M059J (cell line): ENCODE measurements at regions not wholly inside any gene's neighbourhood (a gene's known extent, or its start where the extent isn't known, plus 50 kb on each side); places are given as distances from the start of the nearest gene placed in this dataset.
A peak's percentile ranks its signal among the peaks of the same experiment; 100 is the strongest.

ENCODE experiments used
- DNase-seq: peaks from one replicate; pipeline ENCODE4 v3.0.0-alpha.2; 2012; ENCODE audit warnings: low read depth

DNA sequence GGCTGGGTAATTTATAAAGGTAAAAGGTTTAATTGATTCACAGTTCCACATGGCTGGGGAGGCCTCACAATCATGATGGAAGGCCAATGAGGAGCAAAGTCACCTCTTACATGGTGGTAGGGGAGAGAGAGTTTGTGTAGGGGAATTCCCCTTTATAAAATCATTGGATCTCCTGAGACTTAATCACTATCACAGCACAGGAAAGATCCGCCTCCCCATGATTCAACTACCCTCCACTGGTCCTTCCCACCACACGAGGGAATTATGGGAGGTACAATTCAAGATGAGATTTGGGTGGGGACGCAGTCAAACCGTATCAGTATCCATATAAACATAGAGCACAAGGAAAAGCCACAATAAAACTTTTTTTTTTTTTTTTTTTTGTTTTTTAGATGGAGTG, 172.6 kb upstream of the PIEZO2 start:
- peak; percentile 73 for DNase-seq

- DNase-seq: peak; percentile 97
These were observed 171.6 kb upstream of the PIEZO2 start for GRCh38 chr18:11320986-11321385.

DNA sequence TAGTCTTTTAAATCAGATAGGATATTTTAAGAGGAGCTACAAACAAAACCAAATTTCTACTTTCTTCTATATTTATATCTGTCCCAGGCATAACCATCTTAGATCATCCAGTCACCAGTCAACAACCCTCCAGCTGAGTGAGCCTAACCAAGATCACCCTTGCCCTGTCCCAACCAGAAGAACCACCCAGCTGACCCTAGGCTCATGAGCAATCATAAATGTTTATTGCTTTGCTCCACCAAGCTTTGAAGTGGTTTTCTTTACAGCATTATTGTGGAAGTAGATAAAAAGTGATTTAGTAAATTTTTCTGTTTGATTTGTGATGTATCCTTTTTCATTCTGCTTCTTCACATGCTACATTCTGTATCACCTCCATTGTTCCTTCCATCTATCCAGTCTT, 167.2 kb upstream of the PIEZO2 start:
- peak; percentile 79 for DNase-seq

GRCh38 chr18:11310476-11311086, 161.2 kb upstream of the PIEZO2 start:
- DNase-seq: peak; percentile 65

- DNase-seq: peak; percentile 83
These were observed 159.8 kb upstream of the PIEZO2 start for GRCh38 chr18:11309172-11309571.

- peak; percentile 92 for DNase-seq
These were observed 159.1 kb upstream of the PIEZO2 start for GRCh38 chr18:11308499-11308898.

DNA sequence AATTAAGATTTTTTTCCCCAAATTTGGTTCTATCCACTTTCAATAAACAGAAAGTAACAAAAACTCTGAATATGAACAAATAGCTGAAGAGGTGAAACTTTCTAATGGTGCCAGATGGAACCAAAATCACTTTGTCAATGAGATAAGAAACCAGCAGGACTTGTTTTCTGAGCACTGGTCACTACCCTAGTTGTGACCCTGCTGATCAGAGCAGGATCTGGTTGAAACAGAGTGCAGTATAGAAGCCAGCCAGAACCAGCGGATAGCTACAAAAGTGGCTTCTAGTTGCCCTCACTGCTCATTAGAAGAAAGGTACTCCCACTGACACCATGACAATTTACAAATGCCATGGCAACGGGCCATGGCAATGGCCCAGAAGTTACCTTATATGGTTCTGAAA, 158.3 kb upstream of the PIEZO2 start:
- peak; percentile 52 for DNase-seq

DNA sequence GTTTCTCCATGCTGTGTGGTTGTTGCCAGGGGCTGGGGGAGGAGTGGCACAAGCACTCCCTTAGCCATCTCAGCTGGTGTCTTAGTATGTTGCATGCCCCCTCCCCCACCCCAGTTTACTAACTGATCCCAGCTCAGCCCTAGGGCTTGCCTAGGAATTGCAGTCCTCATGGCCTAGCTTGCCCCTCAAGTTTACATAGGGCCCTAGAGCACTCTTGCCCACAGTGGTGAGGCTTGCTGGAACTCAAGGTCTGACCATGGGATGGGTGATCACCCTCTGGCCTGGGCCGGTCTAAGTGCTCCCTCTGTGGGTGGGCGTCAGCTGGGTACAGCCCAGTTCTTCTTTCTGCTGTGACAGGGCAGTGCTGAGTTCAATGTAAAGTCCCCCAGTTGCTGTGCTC, 156.1 kb upstream of the PIEZO2 start:
- no peak for DNase-seq

DNA sequence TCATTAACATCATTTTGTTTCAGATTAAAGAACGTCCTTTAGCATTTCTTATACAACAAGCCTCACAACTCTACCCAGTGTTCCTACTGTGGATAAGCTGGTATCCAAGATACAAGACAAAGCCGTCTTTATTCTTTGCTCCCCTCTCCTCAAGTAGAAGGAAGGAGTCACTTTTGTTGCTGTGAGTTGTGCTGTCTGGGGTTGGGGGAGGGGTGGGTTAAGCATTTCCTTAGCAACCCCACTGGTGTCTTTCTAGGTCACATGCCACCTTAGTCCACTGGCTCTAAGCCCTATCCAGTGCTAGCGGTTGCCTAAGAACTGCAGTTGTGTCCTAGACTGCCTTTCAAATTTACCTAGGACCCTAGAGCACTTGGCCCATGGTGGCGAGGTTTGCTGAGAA, 155.6 kb upstream of the PIEZO2 start:
- no peak for DNase-seq

DNA sequence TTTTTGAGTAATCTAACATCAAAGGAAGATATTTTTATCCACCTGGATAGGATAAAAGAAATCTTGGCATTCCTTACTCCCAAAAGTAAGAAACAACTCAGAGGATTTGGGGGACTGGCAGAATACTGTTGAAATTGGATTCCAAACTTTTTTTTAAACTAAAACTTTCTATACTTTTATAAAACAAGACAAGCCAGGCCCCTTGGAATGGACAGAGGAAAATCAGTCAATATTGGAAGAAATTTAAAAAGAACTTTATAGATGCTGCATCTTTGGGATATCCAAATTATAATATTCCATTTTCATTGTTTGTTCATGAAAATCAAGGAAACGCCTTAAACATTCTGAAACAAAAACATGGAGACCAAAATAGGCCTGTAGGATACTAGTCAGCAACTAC, 147.6 kb upstream of the PIEZO2 start:
- DNase-seq: no peak

DNA sequence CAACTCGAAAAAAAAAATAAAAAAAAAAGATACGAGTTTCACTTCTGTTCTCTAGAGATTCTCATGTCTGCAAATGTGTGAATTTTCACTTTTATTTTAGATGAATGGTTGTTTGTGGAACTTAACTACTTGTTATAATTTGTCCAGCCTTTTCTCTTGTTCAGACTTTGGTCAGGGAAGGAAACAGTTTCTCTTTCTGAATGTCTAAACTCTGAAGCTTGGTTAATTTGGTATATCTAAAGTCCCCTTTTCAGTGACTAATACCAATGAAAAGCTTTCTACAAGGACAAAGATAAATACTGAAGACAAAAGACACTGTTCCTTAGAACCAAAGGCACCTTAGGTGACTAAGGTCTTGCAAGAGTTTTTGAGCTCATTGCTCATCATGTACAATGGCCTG, 144.4 kb upstream of the PIEZO2 start:
- DNase-seq: no peak

DNA sequence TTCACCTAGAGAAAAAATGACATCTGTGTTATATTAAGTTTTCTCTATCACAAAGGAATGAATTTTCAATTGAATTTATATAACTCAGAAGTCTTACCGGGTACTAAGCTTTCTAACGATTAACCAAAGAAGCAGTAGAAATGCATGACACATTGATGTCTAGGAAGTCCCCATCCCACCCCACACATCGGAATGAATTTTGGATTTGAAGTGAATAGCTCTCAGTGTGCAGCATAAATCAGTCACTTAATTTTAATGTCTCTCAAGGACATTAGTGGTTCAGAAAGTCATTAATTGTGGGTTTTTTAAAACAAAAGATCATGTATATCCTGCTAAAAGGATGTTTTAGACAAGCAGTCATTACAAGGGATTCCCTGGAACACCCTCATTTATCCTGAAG, 141.4 kb upstream of the PIEZO2 start:
- DNase-seq: no peak

DNA sequence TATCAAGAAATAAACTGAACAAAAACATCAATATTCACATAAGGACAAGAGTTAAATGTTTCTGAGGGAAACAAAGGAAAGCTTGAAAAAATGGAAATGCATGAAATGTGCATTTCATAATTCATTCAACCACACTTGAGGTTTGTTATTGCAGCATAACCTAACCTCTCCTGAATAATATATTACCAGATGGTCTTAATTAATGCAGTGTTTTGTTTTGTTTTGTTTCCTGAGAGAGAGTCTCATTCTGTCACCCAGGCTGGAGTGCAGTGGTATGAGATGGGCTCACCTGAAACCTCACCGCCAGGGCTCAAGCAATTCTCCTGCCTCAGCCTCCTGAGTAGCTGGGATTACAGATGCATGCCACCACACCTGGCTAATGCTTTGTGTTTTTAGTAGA, 139.9 kb upstream of the PIEZO2 start:
- no peak for DNase-seq

DNA sequence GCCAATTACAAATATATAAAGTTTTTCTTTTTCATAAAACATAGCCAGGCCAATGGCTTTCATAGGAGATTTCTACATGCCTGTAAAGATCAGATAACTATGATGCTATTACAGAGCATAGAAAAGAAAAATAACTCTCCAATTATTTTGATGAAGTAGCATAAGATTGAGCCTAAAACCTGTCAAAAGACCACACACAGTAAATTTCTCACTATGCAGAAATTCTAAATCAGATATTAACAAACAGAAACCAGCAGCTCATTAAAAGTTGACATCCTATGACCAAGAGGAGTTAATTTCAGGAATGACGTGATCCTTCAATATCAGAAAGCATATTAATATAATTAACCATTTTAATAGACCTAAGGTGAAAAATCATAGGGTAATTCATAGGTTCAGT, 139.0 kb upstream of the PIEZO2 start:
- no peak for DNase-seq

- no peak for DNase-seq
These were observed 137.1 kb upstream of the PIEZO2 start for GRCh38 chr18:11286431-11286830.

DNA sequence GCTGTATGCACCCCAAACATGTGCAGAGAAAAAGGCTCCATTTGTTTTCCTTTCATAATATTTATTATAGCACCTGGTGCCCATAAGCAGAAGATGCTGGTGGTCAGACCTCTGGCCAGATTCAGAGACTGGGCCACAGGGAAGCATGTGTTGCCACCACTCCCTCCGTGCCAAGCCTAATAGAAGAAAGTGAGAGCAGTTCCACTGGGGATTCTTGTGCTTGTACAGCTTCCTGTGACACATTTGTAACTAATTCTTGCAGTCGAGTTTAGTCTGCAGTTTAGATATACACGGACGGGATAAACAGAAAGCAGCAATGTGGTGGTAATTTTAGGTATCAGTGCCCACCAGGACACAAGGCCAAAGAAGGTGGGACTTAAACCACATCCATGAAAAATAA, 135.4 kb upstream of the PIEZO2 start:
- no peak for DNase-seq

- no peak for DNase-seq
These were observed 135.0 kb upstream of the PIEZO2 start for GRCh38 chr18:11284349-11284748.

DNA sequence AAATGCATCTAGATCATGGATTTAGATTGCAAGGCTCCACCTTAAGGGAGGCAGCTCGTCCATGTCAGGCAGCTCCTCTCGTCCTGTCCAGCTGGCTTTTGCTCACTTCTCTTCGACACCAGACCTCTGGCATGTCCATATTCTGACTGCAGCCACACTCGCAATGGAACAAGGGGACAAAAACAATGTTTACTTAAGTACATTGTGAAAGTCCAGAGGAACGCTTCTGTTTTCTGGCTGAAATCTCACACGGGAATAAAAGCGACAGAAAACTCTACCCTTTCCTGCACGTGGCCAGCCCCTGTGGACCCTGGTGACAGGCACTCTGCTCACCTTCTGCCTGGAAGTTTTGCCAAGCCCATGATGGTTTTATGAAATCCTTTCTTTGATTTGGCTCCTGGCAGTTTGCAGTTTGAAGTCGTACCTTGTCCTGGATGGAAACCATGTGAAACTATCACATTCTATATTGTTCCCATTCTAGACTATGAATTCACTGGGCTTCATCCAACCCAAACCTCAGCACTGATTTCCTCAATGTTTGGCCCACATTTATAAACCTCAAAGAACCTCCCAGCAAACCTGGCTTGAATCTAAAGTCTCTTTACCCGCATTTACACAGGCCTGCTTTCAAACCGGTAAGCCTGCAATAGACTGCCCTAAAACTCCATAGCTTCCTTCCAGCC, 134.3 kb upstream of the PIEZO2 start:
- DNase-seq: no peak

DNA sequence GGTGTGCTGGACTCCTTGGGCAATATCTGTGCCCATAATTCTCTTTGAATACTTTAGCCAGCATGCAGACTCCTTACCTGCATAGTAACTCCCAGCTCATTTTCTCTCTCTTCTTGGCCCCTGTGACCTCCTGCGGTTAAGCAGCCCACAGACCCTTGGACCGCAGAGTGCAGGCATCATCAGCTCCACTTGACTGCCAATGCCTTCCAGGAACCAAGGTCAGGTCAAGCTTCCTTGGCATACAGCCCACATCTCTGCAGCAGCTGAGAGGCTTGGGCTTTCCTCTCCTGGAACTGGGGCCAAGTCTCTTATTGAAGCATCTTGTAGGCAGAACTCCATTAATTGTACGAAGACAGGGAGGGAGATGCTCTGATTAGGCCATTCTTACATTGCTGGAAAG, 130.1 kb upstream of the PIEZO2 start:
- DNase-seq: peak; percentile 65

DNA sequence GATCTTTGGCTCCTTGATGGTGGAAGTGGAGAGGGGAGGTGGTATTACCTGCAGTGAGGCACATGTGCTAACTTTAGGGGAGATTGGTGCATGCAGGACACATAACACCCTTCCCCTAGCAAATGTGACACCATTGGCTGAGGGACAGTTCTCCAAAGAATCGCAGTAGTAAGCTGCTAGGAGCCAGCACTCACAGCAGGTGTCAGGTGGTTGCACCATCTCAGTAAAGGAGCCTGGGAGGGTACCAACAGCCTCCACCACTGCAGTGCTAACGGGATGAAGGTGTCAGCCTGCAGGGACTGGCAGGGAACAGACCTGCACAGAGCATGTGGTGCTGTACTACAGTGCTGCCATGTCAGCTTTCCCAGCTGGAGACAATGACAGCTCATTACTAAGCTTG, 127.3 kb upstream of the PIEZO2 start:
- DNase-seq: no peak

GRCh38 chr18:11274144-11274794, 124.9 kb upstream of the PIEZO2 start:
- no peak for DNase-seq

GRCh38 chr18:11272516-11272915, 123.1 kb upstream of the PIEZO2 start:
- no peak for DNase-seq

DNA sequence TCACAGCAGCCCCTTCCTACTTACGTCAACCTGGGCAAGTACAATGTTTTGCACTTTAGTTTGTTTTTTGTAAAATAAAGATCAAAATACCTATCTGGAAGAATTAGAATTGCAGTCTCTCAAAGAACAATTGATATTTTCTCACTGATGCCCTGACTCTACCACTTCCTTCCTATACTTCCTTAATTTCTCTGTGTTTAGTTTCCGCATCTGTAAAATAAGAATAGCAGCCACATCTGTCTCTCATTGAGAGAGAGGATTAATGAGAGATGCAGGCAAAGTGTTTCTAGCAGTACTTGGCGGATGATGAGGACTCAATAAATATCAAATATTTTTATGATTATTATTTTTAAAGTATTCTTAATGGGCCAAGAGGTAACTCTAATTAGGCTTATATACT, 122.6 kb upstream of the PIEZO2 start:
- no peak for DNase-seq
